ENCODE measurements at regions not wholly inside any gene's neighbourhood (a gene's known extent, or its start where the extent isn't known, plus 50 kb on each side); places are given as distances from the start of the nearest gene placed in this dataset.

DNA sequence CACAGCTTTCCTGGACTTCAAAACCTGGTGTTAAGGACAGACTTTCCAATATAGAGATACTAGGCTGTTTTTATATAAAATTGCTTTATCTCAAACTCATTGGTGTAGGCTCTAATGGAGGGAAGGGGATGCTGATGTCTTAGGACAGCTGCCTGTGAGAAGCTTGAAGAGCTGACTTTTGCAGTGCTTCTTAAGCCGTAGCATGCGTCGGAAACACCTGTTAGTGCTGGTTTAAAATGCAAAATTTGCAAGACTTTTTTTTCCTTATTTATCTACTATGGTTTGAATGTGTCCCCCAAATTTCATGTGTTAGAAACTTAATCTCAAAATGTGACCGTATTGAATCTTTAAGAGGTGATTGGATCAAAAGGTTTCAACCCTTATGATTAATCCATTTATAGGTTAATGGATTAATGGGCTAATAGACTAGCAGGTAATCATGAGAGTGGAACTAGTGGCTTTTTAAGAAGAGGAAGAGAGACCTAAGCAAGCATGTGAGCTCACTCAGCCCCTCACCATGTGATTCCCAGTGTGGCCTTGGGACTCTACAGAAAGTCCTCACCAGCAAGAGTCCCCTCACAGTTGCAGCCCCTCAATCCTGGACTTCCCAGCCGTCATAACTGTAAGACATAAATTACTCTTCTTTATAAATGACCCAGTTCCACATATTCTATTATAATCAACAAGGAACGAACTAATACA is 60.9 kb upstream of the FUT8 start:
- TF ChIP-seq SP1 (IDR thresholded peaks at IDR 0.05) (no peak), HNF4A (conservative IDR thresholded peaks at IDR 0.05) (no peak), GABPA (IDR thresholded peaks at IDR 0.05 in 1 of 2, conservative IDR thresholded peaks at IDR 0.05 in 1 of 2) (no peak), TAF1 (conservative IDR thresholded peaks at IDR 0.05) (no peak), JUND (IDR thresholded peaks at IDR 0.05) (no peak), RAD21 (IDR thresholded peaks at IDR 0.05) (no peak), YY1 (IDR thresholded peaks at IDR 0.05) (no peak), EGR1 (IDR thresholded peaks at IDR 0.05; ENCODE audit: low read depth in 2 of 2) (no peak)
- TF ChIP-seq, protein P1, sequence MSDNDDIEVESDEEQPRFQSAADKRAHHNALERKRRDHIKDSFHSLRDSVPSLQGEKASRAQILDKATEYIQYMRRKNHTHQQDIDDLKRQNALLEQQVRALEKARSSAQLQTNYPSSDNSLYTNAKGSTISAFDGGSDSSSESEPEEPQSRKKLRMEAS (IDR thresholded peaks at IDR 0.05) = no peak
- TF ChIP-seq, protein P2, sequence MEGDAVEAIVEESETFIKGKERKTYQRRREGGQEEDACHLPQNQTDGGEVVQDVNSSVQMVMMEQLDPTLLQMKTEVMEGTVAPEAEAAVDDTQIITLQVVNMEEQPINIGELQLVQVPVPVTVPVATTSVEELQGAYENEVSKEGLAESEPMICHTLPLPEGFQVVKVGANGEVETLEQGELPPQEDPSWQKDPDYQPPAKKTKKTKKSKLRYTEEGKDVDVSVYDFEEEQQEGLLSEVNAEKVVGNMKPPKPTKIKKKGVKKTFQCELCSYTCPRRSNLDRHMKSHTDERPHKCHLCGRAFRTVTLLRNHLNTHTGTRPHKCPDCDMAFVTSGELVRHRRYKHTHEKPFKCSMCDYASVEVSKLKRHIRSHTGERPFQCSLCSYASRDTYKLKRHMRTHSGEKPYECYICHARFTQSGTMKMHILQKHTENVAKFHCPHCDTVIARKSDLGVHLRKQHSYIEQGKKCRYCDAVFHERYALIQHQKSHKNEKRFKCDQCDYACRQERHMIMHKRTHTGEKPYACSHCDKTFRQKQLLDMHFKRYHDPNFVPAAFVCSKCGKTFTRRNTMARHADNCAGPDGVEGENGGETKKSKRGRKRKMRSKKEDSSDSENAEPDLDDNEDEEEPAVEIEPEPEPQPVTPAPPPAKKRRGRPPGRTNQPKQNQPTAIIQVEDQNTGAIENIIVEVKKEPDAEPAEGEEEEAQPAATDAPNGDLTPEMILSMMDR (IDR thresholded peaks at IDR 0.05; ENCODE audit: low read depth, low read length, missing input control) = no peak
- TF ChIP-seq, protein P3, sequence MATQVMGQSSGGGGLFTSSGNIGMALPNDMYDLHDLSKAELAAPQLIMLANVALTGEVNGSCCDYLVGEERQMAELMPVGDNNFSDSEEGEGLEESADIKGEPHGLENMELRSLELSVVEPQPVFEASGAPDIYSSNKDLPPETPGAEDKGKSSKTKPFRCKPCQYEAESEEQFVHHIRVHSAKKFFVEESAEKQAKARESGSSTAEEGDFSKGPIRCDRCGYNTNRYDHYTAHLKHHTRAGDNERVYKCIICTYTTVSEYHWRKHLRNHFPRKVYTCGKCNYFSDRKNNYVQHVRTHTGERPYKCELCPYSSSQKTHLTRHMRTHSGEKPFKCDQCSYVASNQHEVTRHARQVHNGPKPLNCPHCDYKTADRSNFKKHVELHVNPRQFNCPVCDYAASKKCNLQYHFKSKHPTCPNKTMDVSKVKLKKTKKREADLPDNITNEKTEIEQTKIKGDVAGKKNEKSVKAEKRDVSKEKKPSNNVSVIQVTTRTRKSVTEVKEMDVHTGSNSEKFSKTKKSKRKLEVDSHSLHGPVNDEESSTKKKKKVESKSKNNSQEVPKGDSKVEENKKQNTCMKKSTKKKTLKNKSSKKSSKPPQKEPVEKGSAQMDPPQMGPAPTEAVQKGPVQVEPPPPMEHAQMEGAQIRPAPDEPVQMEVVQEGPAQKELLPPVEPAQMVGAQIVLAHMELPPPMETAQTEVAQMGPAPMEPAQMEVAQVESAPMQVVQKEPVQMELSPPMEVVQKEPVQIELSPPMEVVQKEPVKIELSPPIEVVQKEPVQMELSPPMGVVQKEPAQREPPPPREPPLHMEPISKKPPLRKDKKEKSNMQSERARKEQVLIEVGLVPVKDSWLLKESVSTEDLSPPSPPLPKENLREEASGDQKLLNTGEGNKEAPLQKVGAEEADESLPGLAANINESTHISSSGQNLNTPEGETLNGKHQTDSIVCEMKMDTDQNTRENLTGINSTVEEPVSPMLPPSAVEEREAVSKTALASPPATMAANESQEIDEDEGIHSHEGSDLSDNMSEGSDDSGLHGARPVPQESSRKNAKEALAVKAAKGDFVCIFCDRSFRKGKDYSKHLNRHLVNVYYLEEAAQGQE (IDR thresholded peaks at IDR 0.05) = no peak
- TF ChIP-seq, protein P4, sequence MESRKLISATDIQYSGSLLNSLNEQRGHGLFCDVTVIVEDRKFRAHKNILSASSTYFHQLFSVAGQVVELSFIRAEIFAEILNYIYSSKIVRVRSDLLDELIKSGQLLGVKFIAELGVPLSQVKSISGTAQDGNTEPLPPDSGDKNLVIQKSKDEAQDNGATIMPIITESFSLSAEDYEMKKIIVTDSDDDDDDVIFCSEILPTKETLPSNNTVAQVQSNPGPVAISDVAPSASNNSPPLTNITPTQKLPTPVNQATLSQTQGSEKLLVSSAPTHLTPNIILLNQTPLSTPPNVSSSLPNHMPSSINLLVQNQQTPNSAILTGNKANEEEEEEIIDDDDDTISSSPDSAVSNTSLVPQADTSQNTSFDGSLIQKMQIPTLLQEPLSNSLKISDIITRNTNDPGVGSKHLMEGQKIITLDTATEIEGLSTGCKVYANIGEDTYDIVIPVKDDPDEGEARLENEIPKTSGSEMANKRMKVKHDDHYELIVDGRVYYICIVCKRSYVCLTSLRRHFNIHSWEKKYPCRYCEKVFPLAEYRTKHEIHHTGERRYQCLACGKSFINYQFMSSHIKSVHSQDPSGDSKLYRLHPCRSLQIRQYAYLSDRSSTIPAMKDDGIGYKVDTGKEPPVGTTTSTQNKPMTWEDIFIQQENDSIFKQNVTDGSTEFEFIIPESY (IDR thresholded peaks at IDR 0.05) = no peak
